ENCODE measurements at regions not wholly inside any gene's neighbourhood (a gene's known extent, or its start where the extent isn't known, plus 50 kb on each side); places are given as distances from the start of the nearest gene placed in this dataset.
"Not testable (repeated sequence)": the region's sequence is repeated elsewhere in the genome, so short reads cannot be mapped to it uniquely, and the experiment has no call there.

DNA sequence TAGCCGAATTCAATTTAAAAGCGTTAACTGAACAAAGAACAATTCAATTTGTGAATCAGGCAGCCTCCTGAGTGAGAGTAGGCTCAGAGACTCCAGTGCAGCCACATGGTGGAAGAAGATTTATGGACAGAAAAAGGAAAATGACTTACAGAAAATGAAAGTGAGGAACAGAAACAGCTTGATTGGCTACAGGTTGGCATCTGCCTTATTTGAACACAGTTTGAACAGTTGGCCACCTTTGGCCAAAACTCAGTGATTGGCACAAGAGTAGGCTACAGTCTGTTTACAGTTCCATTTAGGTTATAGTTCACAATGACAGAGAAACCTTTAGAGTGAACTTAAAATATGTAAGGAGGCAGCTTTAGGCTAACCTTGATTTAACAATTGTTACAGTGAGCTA is 86.3 kb upstream of the CCDC71L start:
- H2AFZ ChIP-seq (ENCODE audit: insufficient read depth, low read depth, low read length, poor library complexity, severe bottlenecking); H3K79me2 ChIP-seq (ENCODE audit: control insufficient read depth, insufficient read depth, low read length); H3K27ac Mint-ChIP-seq: not testable (repeated sequence)

DNA sequence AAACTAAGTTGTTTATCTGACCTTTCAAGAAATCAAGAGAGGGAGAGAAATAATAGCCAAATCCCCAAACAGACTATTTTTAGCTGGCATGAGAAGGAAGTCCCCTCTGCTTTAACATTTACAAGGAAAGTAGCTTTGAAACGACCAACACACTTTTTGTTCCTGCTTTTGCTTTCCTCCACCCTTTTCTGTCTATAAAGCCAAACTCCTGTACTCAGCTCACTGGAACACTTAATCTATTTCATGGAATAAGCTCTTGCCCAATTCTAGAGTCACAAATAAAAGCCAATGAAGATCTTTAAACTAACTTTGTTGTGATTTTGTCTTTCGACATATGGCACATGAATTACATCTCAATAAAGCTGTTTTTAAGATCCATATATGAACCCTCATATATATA is 86.8 kb upstream of the CCDC71L start:
- no peak overlapping the region for H3K9ac ChIP-seq (ENCODE audit: low read length)
- no peaks in the 10 kb centered on the region for H3K27me3 Mint-ChIP-seq
- H3K4me3 Mint-ChIP-seq: no peak overlapping the region

More for the DNA sequence above, 86.3 kb upstream of the CCDC71L start:
- H3K36me3 ChIP-seq (replicated peaks in 1 of 2; ENCODE audit: control extremely low read depth in 1 of 2, control insufficient read depth in 1 of 2, extremely low read depth in 1 of 2, insufficient read depth in 2 of 2, low read length in 1 of 2); H3K4me3 Mint-ChIP-seq; H3K4me1 ChIP-seq (ENCODE audit: control insufficient read depth in 2 of 2, insufficient read depth in 2 of 2, low read length in 2 of 2); H3K9me3 ChIP-seq (ENCODE audit: control extremely low read depth in 1 of 3, control insufficient read depth in 2 of 3, insufficient read depth in 1 of 3, low read length in 2 of 3); H3K4me1 Mint-ChIP-seq; H3K9me3 Mint-ChIP-seq (ENCODE audit: insufficient read depth); H3K27me3 ChIP-seq (replicated peaks in 1 of 4; ENCODE audit: control extremely low read depth in 1 of 4, control insufficient read depth in 3 of 4, insufficient read depth in 4 of 4, low read length in 3 of 4); POLR2A ChIA-PET; DNase-seq; intact Hi-C loops (cut with micrococcal nuclease); H3K27me3 Mint-ChIP-seq; H3K9ac ChIP-seq (ENCODE audit: low read length); H3K27ac ChIP-seq (ENCODE audit: low read length in 2 of 2); H3K4me3 ChIP-seq (ENCODE audit: control extremely low read depth in 1 of 5, extremely low read depth in 1 of 5, insufficient read depth in 1 of 5, low read depth in 2 of 5, low read length in 4 of 5); H4K20me1 ChIP-seq (ENCODE audit: control insufficient read depth, insufficient read depth, low read length, poor library complexity, severe bottlenecking); H3K4me2 ChIP-seq (replicated peaks; ENCODE audit: low read depth, low read length, poor library complexity, severe bottlenecking); ATAC-seq (ENCODE audit: low read depth): not testable (repeated sequence)
- WGBS (ENCODE audit: insufficient coverage): 100% methylated on average over 2 of the region's 2 CpGs
- CTCF ChIA-PET: interaction anchor here (0.6 to 1.1 kb wide), 2 partner anchors 11 to 204 kb away, joined by 3 to 4 read pairs; no protein-coding TSS in a partner anchor

More for the DNA sequence above, 86.8 kb upstream of the CCDC71L start:
- POLR2A ChIA-PET: no interaction called here
- Histone ChIP-seq H3K36me3 (replicated peaks in 1 of 2; ENCODE audit: control extremely low read depth in 1 of 2, control insufficient read depth in 1 of 2, extremely low read depth in 1 of 2, insufficient read depth in 2 of 2, low read length in 1 of 2) (no peaks in the 10 kb centered on the region), H3K27me3 (replicated peaks in 1 of 4; ENCODE audit: control extremely low read depth in 1 of 4, control insufficient read depth in 3 of 4, insufficient read depth in 4 of 4, low read length in 3 of 4) (no peaks in the 10 kb centered on the region), H4K20me1 (ENCODE audit: control insufficient read depth, insufficient read depth, low read length, poor library complexity, severe bottlenecking) (no peaks in the 10 kb centered on the region), H3K4me3 (ENCODE audit: control extremely low read depth in 1 of 5, extremely low read depth in 1 of 5, insufficient read depth in 1 of 5, low read depth in 2 of 5, low read length in 4 of 5) (no peak overlapping the region), H3K27ac (ENCODE audit: low read length in 2 of 2) (no peak overlapping the region), H2AFZ (ENCODE audit: insufficient read depth, low read depth, low read length, poor library complexity, severe bottlenecking) (no peak overlapping the region), H3K4me1 (ENCODE audit: control insufficient read depth in 2 of 2, insufficient read depth in 2 of 2, low read length in 2 of 2) (no peaks in the 10 kb centered on the region), H3K4me2 (replicated peaks; ENCODE audit: low read depth, low read length, poor library complexity, severe bottlenecking) (no peak overlapping the region), H3K79me2 (ENCODE audit: control insufficient read depth, insufficient read depth, low read length) (no peaks in the 10 kb centered on the region), H3K9me3 (ENCODE audit: control extremely low read depth in 1 of 3, control insufficient read depth in 2 of 3, insufficient read depth in 1 of 3, low read length in 2 of 3) (no peaks in the 10 kb centered on the region)
- peaks cover 1% of the 10 kb centered on the region for H3K4me1 Mint-ChIP-seq
- CTCF ChIA-PET: interaction anchor here (0.6 to 1.7 kb wide), 3 partner anchors 11 to 205 kb away, joined by 3 to 4 read pairs (median 4); no protein-coding TSS in a partner anchor
- DNase-seq (no peak), ATAC-seq (ENCODE audit: low read depth) (no peak)
- no CpG with 5 or more reads among the region's 2 CpGs for WGBS (ENCODE audit: insufficient coverage)
- intact Hi-C loops (cut with micrococcal nuclease): no loop called here
- no peak for TF ChIP-seq EZH2 (IDR thresholded peaks at IDR 0.05; ENCODE audit: borderline replicate concordance, insufficient read depth, low read depth, low read length, poor library complexity, severe bottlenecking)
- TF ChIP-seq, protein P1, sequence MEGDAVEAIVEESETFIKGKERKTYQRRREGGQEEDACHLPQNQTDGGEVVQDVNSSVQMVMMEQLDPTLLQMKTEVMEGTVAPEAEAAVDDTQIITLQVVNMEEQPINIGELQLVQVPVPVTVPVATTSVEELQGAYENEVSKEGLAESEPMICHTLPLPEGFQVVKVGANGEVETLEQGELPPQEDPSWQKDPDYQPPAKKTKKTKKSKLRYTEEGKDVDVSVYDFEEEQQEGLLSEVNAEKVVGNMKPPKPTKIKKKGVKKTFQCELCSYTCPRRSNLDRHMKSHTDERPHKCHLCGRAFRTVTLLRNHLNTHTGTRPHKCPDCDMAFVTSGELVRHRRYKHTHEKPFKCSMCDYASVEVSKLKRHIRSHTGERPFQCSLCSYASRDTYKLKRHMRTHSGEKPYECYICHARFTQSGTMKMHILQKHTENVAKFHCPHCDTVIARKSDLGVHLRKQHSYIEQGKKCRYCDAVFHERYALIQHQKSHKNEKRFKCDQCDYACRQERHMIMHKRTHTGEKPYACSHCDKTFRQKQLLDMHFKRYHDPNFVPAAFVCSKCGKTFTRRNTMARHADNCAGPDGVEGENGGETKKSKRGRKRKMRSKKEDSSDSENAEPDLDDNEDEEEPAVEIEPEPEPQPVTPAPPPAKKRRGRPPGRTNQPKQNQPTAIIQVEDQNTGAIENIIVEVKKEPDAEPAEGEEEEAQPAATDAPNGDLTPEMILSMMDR (IDR thresholded peaks at IDR 0.05): no peak
- H3K9me3 Mint-ChIP-seq (ENCODE audit: insufficient read depth): no peaks in the 10 kb centered on the region
- no peak overlapping the region for H3K27ac Mint-ChIP-seq
